HepG2 (cell line): ENCODE measurements at regions not wholly inside any gene's neighbourhood (a gene's known extent, or its start where the extent isn't known, plus 50 kb on each side); places are given as distances from the start of the nearest gene placed in this dataset.

Source experiments
- ATAC-seq: fragments of 200-7000 bp; cut with Tn5 transposase; 3 replicates; pipeline ENCODE4 v1.9.1; 2020; ENCODE audit warnings: mild to moderate bottlenecking, moderate library complexity
- BruUV-seq: library from RNA; stranded (reverse); fragments of 400-500 nt; replicated peaks from 2 replicates; lab custom pipeline; 2021; lab: Mats Ljungman, UMichigan
- CTCF ChIA-PET: fragments of 300-600 bp; formaldehyde crosslinking; extraction: SDS; loops from one replicate; lab custom pipeline; 2021; ENCODE audit warnings: low total read pairs, inconsistent platforms, low intra/inter-chr PET ratio; lab: Yijun Ruan, JAX
- POLR2A ChIA-PET: fragments of 350-600 bp; sonication (Branson Sonifier 250); formaldehyde crosslinking; loops from one replicate; lab custom pipeline; 2020; ENCODE audit warnings: antibody characterized with exemption, inconsistent platforms; lab: Yijun Ruan, JAX
- DNase-seq: peaks from one replicate; pipeline ENCODE4 v3.0.0-alpha.2; 2015; ENCODE audit warnings: low spot score
- FAIRE-seq: peaks from 3 replicates; lab custom pipeline; 2011; peaks lifted over from hg19 to GRCh38; lab: Jason Lieb, UNC
- H2AFZ ChIP-seq: one replicate; pipeline ENCODE4 v1.6.1; 2011; ENCODE audit warnings: low read length, inconsistent platforms
- H3K27ac ChIP-seq: fragments of 300-600 bp; 3 replicates; pipeline ENCODE4 v1.8.0; 2011; ENCODE audit warnings: mixed run types, mild to moderate bottlenecking, mixed read lengths, low read length, inconsistent platforms; ENCODE audit not compliant: insufficient read depth; ENCODE audit errors: extremely low read length
- H3K27me3 ChIP-seq, 2 experiments: fragments of 200-600 bp in 1 of 2; 2 replicates in 1 of 2; 3 replicates in 1 of 2; pipeline versions ENCODE4 v1.6.0 to v1.8.0; 2011; ENCODE audit warnings: low read length in 2 of 2, mild to moderate bottlenecking in 2 of 2, moderate library complexity in 2 of 2, inconsistent platforms in 1 of 2; ENCODE audit not compliant: insufficient read depth in 2 of 2, control insufficient read depth in 1 of 2
- H3K36me3 ChIP-seq, 2 experiments: fragments of 200-600 bp in 1 of 2; replicated peaks in 1 of 2; 2 replicates in 1 of 2; 3 replicates in 1 of 2; pipeline versions ENCODE4 v1.5.1 to v1.8.0; 2011; ENCODE audit warnings: low read length in 2 of 2, inconsistent platforms in 1 of 2; ENCODE audit not compliant: insufficient read depth in 2 of 2, control insufficient read depth in 1 of 2
- H3K4me1 ChIP-seq: 2 replicates; pipeline ENCODE4 v1.5.1; 2012; ENCODE audit warnings: low read length, inconsistent platforms; ENCODE audit not compliant: insufficient read depth
- H3K4me2 ChIP-seq: 2 replicates; pipeline ENCODE4 v1.6.0; 2011; ENCODE audit warnings: low read depth, low read length, inconsistent platforms
- H3K4me3 ChIP-seq, 3 experiments: fragments of 200-600 bp in 1 of 3; sonication (generic), shearing (Covaris generic) in 1 of 3; replicated peaks in 1 of 3; 2 replicates each; pipeline ENCODE4 v1.5.1; 2011 to 2016; ENCODE audit warnings: low read length in 3 of 3, inconsistent platforms in 2 of 3, low read depth in 2 of 3, mild to moderate bottlenecking in 2 of 3, control low read depth in 1 of 3, mixed read lengths in 1 of 3; ENCODE audit not compliant: insufficient read depth in 1 of 3
- H3K79me2 ChIP-seq: one replicate; pipeline ENCODE4 v1.6.1; 2011; ENCODE audit warnings: low read length, inconsistent platforms; ENCODE audit not compliant: insufficient read depth
- H3K9ac ChIP-seq: 2 replicates; pipeline ENCODE4 v1.6.0; 2011; ENCODE audit warnings: mild to moderate bottlenecking, low read depth, low read length, inconsistent platforms; ENCODE audit not compliant: insufficient read depth
- H3K9me3 ChIP-seq: 2 replicates; pipeline ENCODE4 v1.5.1; 2012; ENCODE audit warnings: mild to moderate bottlenecking, low read length
- H4K20me1 ChIP-seq: 2 replicates; pipeline ENCODE4 v1.6.0; 2011; ENCODE audit warnings: inconsistent platforms, mild to moderate bottlenecking, low read length, moderate library complexity; ENCODE audit not compliant: insufficient read depth
- HOXA7 ChIP-seq: sonication (generic); formaldehyde crosslinking; IDR thresholded peaks from 2 replicates; pipeline ENCODE4 v1.8.1; 2022; ENCODE audit warnings: mild to moderate bottlenecking, missing genetic modification reagents, moderate library complexity
- KLF6 ChIP-seq: IDR thresholded peaks from 2 replicates; pipeline ENCODE4 v1.8.0; 2016; ENCODE audit warnings: missing biosample characterization, missing genetic modification reagents
- ZNF3 ChIP-seq: IDR thresholded peaks from 2 replicates; pipeline ENCODE4 v1.7.0; 2017; ENCODE audit warnings: inconsistent platforms
- ZNF350 ChIP-seq: sonication (generic); formaldehyde crosslinking; IDR thresholded peaks from 2 replicates; pipeline ENCODE4 v1.4.0; 2020; ENCODE audit warnings: mild to moderate bottlenecking, low read depth, missing genetic modification reagents, borderline replicate concordance
- ZNF629 ChIP-seq: sonication (generic); formaldehyde crosslinking; conservative IDR thresholded peaks from 2 replicates; pipeline ENCODE4 v1.5.0; 2020; ENCODE audit warnings: missing genetic modification reagents
- ZNF644 ChIP-seq: IDR thresholded peaks from 2 replicates; pipeline ENCODE4 v1.6.1; 2016; ENCODE audit warnings: low read depth
- ZNF891 ChIP-seq: sonication (generic); formaldehyde crosslinking; IDR thresholded peaks from 2 replicates; pipeline ENCODE4 v1.5.0; 2020; ENCODE audit warnings: mild to moderate bottlenecking, missing genetic modification reagents
- WGBS: methylation state at CpG from one replicate; pipeline ENCODE4 v1.1.6; 2017; ENCODE audit warnings: low lambda C conversion rate; 5-methylcytosine and 5-hydroxymethylcytosine counted together
- in situ Hi-C: cut with HindIII; loops from 2 replicates; pipeline ENCODE4 v1.10.0; 2017; ENCODE audit warnings: low pct_unique_long_range_greater_than_20kb; ENCODE audit not compliant: extremely low pct_ligation_motif_present
- intact Hi-C: fragments of 100-400 bp; cut with micrococcal nuclease; formaldehyde crosslinking; loops from one replicate; pipeline ENCODE4 v1.10.0; 2022; ENCODE audit not compliant: unreplicated experiment
- TF ChIP-seq, protein P1 (sequence below): sonication (generic); formaldehyde crosslinking; IDR thresholded peaks from 2 replicates; pipeline ENCODE4 v1.4.0; 2020; ENCODE audit warnings: missing genetic modification reagents
- TF ChIP-seq, protein P2 (sequence below): sonication (generic); formaldehyde crosslinking; IDR thresholded peaks from 2 replicates; pipeline ENCODE4 v1.4.0; 2020; ENCODE audit warnings: missing genetic modification reagents

DNA sequence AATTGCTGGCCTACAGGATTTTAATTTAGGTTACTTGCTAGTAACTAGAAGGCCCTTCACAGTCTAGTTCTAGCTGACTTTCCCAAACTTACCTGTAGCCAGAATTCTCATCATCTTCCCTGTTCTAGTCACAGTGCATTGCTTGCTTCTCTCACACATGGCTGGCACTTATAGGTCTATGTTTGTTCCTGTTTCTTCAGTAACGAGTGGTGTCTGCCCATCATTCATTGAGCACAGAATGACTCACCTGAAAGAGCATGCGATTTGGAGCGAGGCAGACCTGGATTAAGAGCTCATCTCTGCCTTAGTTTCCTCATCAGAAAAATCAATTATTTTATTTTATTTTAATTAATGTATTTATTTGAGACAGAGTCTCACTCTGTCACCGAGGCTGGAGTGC is 201.7 kb upstream of the ANK2 start:
- H3K4me1 ChIP-seq = no peaks in the 10 kb centered on the region
- 16% methylated on average over 4 of the region's 4 CpGs for WGBS
- no peaks in the 10 kb centered on the region for H3K79me2 ChIP-seq
- H4K20me1 ChIP-seq = no peaks in the 10 kb centered on the region
- ChIA-PET CTCF (no interaction called here), POLR2A (no interaction called here)
- intact Hi-C loops = loop anchor here (1.0 kb wide), 1 partner anchor 37 kb away; no protein-coding TSS in a partner anchor
- no peak for FAIRE-seq
- no peak overlapping the region for H3K4me2 ChIP-seq
- no peak overlapping the region for H3K4me3 ChIP-seq
- H3K9me3 ChIP-seq = no peaks in the 10 kb centered on the region
- H3K36me3 ChIP-seq = no peaks in the 10 kb centered on the region
- DNase-seq = no peak
- H2AFZ ChIP-seq = no peak overlapping the region
- BruUV-seq = no TSS peak
- TF ChIP-seq, protein P1, sequence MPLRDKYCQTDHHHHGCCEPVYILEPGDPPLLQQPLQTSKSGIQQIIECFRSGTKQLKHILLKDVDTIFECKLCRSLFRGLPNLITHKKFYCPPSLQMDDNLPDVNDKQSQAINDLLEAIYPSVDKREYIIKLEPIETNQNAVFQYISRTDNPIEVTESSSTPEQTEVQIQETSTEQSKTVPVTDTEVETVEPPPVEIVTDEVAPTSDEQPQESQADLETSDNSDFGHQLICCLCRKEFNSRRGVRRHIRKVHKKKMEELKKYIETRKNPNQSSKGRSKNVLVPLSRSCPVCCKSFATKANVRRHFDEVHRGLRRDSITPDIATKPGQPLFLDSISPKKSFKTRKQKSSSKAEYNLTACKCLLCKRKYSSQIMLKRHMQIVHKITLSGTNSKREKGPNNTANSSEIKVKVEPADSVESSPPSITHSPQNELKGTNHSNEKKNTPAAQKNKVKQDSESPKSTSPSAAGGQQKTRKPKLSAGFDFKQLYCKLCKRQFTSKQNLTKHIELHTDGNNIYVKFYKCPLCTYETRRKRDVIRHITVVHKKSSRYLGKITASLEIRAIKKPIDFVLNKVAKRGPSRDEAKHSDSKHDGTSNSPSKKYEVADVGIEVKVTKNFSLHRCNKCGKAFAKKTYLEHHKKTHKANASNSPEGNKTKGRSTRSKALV = no peak
- TF ChIP-seq HOXA7 (CRISPR knock-in tag) = no peak
- TF ChIP-seq ZNF644 = no peak
- no peak for TF ChIP-seq ZNF350 (CRISPR knock-in tag)
- TF ChIP-seq ZNF629 = no peak
- no peaks in the 10 kb centered on the region; a peak in 2 of 5 replicates for H3K27me3 ChIP-seq
- in situ Hi-C loops = no loop called here
- H3K27ac ChIP-seq = no peak overlapping the region
- no peak for ATAC-seq
- no peak overlapping the region for H3K9ac ChIP-seq

DNA sequence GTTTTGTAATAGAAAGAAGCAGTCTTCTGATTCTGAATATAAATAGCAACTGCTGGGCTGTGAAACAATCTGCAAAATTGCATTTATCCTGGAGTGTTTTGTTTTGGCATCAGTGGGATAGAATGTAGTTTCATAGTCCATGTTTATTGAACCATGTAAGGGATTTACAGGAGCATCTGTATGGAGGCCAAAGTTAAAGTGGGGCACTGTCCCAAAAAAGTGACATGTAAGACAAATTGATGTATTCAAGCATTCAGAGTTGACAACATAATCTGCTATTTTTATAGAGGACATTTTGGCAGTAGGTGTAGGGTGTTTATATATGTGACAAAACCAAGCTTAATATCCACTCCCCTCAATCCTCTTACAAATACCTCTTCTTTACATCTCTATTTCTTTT is 200.5 kb upstream of the ANK2 start:
- no peaks in the 10 kb centered on the region for H3K9me3 ChIP-seq
- no peaks in the 10 kb centered on the region for H3K79me2 ChIP-seq
- no peaks in the 10 kb centered on the region for H4K20me1 ChIP-seq
- no peak overlapping the region for H3K9ac ChIP-seq
- TF ChIP-seq ZNF3 (CRISPR knock-in tag) (no peak), ZNF891 (CRISPR knock-in tag) (no peak), KLF6 (CRISPR knock-in tag) (no peak)
- TF ChIP-seq, protein P2, sequence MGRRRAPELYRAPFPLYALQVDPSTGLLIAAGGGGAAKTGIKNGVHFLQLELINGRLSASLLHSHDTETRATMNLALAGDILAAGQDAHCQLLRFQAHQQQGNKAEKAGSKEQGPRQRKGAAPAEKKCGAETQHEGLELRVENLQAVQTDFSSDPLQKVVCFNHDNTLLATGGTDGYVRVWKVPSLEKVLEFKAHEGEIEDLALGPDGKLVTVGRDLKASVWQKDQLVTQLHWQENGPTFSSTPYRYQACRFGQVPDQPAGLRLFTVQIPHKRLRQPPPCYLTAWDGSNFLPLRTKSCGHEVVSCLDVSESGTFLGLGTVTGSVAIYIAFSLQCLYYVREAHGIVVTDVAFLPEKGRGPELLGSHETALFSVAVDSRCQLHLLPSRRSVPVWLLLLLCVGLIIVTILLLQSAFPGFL (CRISPR knock-in tag) = no peak
- H3K27me3 ChIP-seq = no peaks in the 10 kb centered on the region; a peak in 2 of 5 replicates
- H3K4me3 ChIP-seq = no peak overlapping the region
- POLR2A ChIA-PET = no interaction called here
- H2AFZ ChIP-seq = no peak overlapping the region
- intact Hi-C loops (no loop called here), in situ Hi-C loops (no loop called here)
- no peak overlapping the region for H3K27ac ChIP-seq
- no peak for FAIRE-seq
- CTCF ChIA-PET = no interaction called here
- ATAC-seq = no peak
- no peak for DNase-seq
- no peaks in the 10 kb centered on the region for H3K4me1 ChIP-seq
- BruUV-seq = no TSS peak
- H3K4me2 ChIP-seq = no peak overlapping the region
- H3K36me3 ChIP-seq = no peaks in the 10 kb centered on the region
